ENCODE measurements at regions not wholly inside any gene's neighbourhood (a gene's known extent, or its start where the extent isn't known, plus 50 kb on each side); places are given as distances from the start of the nearest gene placed in this dataset.

DNA sequence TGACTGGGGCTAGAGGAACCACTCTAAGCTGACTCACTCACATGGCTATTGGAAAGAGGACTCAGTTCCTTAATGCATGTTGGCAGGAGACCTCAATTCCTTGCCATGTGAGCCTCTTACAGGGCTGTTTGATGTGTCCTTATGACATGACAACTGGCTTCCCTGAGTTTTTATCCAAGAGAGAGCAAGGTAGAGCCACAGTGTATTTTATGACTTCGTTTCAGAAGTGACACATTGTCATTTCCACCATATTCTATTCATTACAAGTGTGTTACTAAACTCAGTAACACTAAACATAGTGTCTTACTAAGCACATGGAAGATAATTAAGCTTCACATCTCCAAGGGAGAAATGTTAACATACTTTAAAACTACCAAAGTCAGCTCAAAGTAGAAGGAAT, 98.2 kb downstream of the ZNF777 start:
- TF ChIP-seq, protein P1, sequence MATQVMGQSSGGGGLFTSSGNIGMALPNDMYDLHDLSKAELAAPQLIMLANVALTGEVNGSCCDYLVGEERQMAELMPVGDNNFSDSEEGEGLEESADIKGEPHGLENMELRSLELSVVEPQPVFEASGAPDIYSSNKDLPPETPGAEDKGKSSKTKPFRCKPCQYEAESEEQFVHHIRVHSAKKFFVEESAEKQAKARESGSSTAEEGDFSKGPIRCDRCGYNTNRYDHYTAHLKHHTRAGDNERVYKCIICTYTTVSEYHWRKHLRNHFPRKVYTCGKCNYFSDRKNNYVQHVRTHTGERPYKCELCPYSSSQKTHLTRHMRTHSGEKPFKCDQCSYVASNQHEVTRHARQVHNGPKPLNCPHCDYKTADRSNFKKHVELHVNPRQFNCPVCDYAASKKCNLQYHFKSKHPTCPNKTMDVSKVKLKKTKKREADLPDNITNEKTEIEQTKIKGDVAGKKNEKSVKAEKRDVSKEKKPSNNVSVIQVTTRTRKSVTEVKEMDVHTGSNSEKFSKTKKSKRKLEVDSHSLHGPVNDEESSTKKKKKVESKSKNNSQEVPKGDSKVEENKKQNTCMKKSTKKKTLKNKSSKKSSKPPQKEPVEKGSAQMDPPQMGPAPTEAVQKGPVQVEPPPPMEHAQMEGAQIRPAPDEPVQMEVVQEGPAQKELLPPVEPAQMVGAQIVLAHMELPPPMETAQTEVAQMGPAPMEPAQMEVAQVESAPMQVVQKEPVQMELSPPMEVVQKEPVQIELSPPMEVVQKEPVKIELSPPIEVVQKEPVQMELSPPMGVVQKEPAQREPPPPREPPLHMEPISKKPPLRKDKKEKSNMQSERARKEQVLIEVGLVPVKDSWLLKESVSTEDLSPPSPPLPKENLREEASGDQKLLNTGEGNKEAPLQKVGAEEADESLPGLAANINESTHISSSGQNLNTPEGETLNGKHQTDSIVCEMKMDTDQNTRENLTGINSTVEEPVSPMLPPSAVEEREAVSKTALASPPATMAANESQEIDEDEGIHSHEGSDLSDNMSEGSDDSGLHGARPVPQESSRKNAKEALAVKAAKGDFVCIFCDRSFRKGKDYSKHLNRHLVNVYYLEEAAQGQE (IDR thresholded peaks at IDR 0.05; ENCODE audit: low read depth, low read length) = no peak
- TF ChIP-seq, protein P2, sequence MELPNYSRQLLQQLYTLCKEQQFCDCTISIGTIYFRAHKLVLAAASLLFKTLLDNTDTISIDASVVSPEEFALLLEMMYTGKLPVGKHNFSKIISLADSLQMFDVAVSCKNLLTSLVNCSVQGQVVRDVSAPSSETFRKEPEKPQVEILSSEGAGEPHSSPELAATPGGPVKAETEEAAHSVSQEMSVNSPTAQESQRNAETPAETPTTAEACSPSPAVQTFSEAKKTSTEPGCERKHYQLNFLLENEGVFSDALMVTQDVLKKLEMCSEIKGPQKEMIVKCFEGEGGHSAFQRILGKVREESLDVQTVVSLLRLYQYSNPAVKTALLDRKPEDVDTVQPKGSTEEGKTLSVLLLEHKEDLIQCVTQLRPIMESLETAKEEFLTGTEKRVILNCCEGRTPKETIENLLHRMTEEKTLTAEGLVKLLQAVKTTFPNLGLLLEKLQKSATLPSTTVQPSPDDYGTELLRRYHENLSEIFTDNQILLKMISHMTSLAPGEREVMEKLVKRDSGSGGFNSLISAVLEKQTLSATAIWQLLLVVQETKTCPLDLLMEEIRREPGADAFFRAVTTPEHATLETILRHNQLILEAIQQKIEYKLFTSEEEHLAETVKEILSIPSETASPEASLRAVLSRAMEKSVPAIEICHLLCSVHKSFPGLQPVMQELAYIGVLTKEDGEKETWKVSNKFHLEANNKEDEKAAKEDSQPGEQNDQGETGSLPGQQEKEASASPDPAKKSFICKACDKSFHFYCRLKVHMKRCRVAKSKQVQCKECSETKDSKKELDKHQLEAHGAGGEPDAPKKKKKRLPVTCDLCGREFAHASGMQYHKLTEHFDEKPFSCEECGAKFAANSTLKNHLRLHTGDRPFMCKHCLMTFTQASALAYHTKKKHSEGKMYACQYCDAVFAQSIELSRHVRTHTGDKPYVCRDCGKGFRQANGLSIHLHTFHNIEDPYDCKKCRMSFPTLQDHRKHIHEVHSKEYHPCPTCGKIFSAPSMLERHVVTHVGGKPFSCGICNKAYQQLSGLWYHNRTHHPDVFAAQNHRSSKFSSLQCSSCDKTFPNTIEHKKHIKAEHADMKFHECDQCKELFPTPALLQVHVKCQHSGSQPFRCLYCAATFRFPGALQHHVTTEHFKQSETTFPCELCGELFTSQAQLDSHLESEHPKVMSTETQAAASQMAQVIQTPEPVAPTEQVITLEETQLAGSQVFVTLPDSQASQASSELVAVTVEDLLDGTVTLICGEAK (IDR thresholded peaks at IDR 0.05; ENCODE audit: borderline replicate concordance) = no peak
- no peak for TF ChIP-seq POLR2A (IDR thresholded peaks at IDR 0.05; ENCODE audit: low read depth, low read length)
- no peak for TF ChIP-seq NR2C2 (IDR thresholded peaks at IDR 0.05; ENCODE audit: borderline replicate concordance, control insufficient read depth, insufficient read length, low read depth)
- TF ChIP-seq, protein P3, sequence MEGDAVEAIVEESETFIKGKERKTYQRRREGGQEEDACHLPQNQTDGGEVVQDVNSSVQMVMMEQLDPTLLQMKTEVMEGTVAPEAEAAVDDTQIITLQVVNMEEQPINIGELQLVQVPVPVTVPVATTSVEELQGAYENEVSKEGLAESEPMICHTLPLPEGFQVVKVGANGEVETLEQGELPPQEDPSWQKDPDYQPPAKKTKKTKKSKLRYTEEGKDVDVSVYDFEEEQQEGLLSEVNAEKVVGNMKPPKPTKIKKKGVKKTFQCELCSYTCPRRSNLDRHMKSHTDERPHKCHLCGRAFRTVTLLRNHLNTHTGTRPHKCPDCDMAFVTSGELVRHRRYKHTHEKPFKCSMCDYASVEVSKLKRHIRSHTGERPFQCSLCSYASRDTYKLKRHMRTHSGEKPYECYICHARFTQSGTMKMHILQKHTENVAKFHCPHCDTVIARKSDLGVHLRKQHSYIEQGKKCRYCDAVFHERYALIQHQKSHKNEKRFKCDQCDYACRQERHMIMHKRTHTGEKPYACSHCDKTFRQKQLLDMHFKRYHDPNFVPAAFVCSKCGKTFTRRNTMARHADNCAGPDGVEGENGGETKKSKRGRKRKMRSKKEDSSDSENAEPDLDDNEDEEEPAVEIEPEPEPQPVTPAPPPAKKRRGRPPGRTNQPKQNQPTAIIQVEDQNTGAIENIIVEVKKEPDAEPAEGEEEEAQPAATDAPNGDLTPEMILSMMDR (IDR thresholded peaks at IDR 0.05 in 2 of 3, conservative IDR thresholded peaks at IDR 0.05 in 1 of 3; ENCODE audit: control insufficient read depth in 2 of 3, extremely low read depth in 1 of 3, insufficient read depth in 1 of 3, low read depth in 3 of 3, low read length in 3 of 3) = no peak
- TF ChIP-seq CEBPB (IDR thresholded peaks at IDR 0.05; ENCODE audit: borderline replicate concordance in 1 of 2, low read depth in 2 of 2, low read length in 2 of 2) = no peak
- no peak for TF ChIP-seq KAT2A (conservative IDR thresholded peaks at IDR 0.05; ENCODE audit: control insufficient read depth, low read depth, low read length)
- TF ChIP-seq POLR2AphosphoS2 (IDR thresholded peaks at IDR 0.05; ENCODE audit: low read depth, low read length) = no peak
- TF ChIP-seq, protein P4, sequence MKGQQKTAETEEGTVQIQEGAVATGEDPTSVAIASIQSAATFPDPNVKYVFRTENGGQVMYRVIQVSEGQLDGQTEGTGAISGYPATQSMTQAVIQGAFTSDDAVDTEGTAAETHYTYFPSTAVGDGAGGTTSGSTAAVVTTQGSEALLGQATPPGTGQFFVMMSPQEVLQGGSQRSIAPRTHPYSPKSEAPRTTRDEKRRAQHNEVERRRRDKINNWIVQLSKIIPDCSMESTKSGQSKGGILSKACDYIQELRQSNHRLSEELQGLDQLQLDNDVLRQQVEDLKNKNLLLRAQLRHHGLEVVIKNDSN (IDR thresholded peaks at IDR 0.05; ENCODE audit: borderline replicate concordance, extremely low read length, insufficient read depth, low read depth, low read length) = no peak
- TF ChIP-seq, protein P5, sequence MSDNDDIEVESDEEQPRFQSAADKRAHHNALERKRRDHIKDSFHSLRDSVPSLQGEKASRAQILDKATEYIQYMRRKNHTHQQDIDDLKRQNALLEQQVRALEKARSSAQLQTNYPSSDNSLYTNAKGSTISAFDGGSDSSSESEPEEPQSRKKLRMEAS (IDR thresholded peaks at IDR 0.05; ENCODE audit: low read depth, low read length) = no peak

Measured in GM12878 (cell line).